Medulla oblongata (tissue), 1 donor: ENCODE measurements at regions not wholly inside any gene's neighbourhood (a gene's known extent, or its start where the extent isn't known, plus 50 kb on each side); places are given as distances from the start of the nearest gene placed in this dataset.

ENCODE experiments used
- DNase-seq: peaks from one replicate; pipeline ENCODE4 v3.0.0-alpha.2; 2015; ENCODE audit errors: extremely low spot score

DNA sequence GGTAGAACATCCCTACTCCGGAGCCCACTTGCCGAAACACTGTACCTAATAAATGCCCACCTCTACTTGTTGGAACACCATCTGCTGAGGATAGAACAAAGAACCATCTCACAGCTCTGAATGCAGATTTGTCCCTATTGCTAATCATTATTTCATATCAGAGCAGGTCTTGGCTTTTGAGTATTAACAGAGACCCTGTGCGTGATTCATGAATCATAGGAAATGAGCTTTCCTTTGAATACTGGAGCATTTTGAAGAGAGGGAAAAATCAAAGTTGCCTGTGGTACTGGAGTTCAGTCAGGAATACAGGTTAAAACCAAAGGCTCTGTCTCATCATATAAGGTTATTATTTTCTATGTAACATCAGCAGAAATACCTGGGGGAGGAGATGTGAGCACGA, 1132.3 kb downstream of the XPNPEP1 start:
- DNase-seq = no peak

DNA sequence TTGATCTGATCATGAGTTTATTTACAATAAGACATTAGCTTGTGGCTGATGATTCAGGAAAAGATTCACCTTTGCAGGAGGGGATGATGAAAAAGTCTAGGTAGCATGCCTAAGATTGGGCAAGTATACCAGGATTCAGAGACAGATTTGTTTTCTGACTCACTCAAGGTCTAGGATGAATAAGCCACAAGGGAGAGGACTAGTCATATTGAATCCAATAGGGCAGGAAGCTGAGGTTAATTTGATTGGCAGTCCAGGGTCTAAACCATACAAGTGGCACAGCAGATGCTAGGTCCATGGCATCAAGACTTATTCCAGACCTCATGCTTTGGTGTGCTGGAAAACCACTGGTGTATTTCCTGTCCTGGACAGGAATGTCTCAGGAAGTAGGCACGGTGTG, 1133.4 kb downstream of the XPNPEP1 start:
- no peak for DNase-seq

DNA sequence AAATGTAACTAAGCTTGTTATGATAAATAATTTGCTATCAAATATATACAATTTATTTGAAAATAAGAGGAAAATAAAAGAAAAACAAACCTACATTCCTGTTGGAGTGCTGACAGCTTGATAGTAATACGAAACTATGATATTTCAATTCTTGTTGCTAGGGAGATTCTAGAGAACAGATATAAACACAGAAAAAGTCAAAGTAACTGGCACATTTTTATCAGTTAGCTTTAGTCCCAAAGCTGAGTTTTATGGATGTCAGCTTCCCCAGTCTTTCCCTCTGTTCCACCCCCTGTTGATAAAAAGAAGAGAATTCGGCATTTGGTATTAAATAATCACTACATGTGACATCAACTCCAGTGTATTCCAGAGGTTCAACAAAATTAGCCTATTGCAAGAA, 1134.0 kb downstream of the XPNPEP1 start:
- no peak for DNase-seq

DNA sequence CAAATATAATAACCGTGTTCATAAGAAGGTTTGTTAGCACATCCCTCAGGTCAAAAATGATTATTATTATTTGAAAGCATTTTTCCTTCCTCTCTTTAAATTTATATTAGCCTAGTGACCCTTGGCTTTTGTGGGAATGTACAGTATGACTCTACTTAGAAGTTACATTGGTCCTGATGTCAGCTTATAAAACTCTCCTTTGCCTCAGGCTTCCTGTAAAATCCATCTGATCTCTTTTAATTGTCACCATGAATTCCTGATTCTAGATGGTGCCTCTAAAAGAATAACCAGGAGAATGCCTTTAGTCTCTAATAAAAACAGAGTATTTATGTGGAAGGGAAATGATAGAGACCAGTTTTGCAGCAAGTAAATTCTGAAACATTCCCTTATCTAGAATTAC, 1134.4 kb downstream of the XPNPEP1 start:
- no peak for DNase-seq

DNA sequence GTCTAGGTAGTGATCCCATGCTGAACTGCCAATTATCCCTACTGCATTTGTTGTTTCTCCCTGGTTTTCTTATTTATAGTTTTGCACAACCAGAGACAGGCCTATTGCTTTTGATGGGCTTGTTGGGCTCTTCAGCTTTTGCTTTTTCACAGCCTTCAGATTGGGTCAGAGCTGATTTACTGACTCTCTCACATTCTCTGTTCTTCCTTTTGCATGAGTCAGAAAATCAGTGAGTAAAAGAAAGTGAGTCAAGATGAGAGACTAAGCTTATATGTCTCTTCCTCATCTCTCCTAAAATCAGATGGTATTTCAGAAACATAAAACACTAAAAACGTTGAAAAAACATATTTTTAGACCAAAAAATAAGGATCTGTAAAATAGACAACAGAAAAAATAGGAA, 1135.4 kb downstream of the XPNPEP1 start:
- DNase-seq = no peak

DNA sequence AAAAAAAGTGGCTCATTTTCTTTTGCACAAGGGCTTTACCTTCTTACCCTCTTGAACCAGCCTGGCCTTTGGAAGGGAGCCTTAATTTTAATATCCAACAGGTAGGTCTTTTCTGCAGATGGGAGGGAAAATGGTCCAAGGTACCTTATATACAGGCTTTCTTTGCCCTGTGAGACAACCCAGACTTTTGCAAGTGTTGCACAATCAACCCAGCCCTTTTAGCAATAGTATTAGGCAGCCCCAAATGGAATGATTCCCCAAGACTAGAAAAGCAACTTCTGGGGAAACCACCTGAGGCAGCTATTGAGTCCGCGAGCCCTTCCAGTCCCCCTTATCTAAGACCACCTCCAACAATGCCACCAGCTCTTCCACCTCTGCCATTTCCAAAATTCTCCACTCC, 1138.3 kb downstream of the XPNPEP1 start:
- DNase-seq = no peak

DNA sequence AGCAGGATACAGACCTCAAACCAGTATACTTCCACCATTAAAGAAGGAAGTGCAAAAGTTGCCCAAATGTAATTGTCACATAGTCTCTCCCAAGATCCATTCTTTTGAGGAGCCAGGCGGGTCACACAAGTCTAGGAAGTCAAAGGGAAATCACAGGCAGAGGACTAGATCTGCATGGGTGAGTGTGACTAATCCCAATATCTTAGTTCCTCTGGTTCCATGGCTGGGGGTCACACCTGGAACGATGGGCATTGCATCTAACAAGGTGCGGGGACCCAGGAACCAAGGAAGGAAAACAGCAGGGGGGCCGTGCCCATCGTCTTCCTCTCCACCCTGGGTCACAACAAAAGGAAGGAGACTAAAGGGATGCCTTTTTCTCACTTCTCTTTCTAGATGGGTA, 1138.8 kb downstream of the XPNPEP1 start:
- no peak for DNase-seq

DNA sequence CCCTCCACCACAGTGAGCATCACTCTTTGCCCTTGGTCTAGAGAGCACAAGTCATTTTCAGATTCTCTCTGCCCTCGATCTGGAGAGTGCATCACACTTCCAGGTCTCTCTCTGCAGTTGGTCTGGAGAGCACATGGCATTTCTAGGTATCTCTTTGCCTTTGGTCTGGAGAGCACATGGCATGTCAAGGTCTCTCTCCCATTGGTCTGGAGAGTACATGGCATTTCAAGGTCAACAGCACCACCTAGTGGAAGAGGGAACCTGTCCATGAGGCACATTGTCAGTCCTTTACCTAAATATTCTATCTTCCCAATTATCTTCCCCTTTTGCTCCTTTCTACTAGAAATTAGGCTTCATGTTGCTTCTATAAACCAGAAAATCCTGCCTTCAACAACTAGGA, 1139.4 kb downstream of the XPNPEP1 start:
- DNase-seq = peak; percentile 33

DNA sequence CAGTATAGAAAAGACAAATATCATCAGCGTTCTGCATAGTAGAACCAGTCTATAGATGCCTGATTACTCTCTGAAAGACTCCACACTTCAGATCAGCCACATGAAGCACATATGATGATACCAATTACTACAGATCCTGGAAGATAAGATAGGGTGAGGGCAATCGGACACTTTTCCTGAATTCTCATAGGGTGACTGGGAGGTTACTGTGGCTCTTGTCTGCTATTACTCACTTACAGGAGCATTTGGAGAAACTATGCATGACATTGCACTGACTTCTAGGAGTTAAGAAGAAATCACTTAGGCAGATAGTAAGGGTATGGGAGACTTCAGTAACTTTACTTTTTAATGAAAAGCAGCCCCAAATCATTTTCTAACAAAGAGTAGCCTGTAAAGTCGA, 1140.9 kb downstream of the XPNPEP1 start:
- DNase-seq = no peak

DNA sequence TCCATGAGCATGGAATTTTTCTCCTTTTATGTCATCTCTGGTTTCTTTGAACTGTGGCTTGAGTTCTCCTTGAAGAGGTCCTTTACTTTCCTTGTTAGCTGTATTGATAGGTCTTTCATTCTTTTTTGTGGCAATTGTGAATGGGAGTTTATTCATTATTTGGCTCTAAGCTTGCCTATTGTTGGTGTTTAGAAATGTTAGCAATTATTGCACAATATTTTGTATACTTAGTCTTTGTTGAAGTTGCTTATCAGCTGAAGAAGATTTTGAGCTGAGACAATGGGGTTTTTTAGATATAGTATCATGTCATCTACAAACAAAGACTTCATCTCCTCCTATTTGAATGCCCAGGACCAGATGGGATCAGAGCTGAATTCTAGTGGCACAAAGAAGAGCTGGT, 1143.8 kb downstream of the XPNPEP1 start:
- DNase-seq = no peak

DNA sequence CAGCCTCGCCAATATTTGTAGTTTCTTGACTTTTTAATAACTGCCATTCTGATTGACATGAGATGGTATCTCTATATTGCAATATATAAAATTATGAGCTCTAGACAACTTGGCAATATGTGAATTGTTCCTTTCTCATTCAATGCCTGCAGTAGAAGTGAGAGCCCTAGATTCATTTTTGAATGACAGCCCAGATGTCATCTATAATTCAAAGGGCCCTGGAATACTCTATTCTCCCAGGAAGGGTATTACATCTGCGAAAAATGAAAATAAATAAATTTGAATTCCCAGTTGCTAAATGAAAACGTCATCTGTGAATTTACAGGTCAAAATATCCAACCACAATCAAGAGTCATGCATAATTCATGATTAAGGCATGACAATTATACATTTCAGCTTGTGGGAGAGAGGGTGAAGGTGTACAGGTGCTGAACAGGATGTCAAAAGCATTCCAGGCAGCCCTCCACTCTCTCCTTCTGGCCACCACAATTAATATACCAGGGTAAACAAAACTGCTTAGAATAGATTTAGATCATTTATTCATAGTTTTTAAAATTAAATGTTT, 1147.3 kb downstream of the XPNPEP1 start:
- no peak for DNase-seq

DNA sequence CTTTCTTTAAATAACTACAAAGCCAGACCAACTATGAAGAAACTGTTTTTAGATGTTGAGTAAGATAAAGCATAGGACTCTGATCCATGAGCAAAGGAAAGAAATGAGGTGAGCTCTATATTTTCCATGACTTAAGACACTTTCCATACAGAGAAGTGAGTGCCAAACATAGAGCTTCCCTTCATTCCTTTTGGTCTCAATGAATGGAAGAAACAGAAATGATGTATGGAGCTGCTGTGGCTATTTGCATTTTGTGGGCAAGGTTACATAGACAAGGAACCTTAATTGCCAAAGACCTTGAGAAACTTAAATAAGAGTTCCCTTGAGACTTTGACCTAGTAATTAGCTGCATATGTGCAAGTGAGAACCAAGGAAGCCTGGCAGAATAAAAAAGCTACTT, 1152.2 kb downstream of the XPNPEP1 start:
- DNase-seq = no peak

DNA sequence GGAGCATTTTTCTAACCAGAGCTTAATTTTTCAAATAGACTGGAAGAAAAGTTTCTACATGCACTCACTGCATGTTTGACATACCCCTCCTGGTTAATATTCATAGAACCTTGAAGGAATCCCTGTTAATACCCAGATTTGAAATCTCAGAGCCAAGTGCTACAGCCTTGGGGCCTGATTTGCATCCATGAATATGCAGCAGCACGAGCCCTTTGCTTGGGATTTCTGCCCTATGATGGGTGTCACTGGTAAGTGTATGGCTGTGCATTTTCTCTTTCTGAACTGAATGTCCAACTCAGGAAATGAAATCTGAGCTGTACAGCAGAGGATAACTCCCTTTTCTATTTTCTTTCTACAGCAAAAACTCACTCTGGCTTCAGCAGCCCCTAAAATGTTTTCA, 1157.5 kb downstream of the XPNPEP1 start:
- no peak for DNase-seq

DNA sequence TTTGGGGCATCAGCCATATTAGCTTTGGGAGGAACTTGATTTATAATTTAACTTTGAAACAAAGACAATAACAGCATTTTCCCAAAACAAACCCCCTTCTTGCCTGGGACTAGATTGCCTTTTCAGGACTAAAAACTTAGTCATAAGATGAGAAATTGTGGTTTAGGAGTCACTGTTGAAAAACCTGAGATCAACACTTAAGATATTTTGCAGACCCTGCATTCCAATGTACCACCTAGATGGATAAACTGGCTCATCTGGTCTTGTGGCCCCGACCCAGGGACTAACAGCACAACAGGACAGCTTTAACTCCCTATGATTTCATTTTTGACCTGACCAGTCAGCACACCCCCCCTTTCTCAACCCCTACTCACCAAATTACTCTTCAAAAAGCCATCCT, 1165.4 kb downstream of the XPNPEP1 start:
- DNase-seq = no peak

DNA sequence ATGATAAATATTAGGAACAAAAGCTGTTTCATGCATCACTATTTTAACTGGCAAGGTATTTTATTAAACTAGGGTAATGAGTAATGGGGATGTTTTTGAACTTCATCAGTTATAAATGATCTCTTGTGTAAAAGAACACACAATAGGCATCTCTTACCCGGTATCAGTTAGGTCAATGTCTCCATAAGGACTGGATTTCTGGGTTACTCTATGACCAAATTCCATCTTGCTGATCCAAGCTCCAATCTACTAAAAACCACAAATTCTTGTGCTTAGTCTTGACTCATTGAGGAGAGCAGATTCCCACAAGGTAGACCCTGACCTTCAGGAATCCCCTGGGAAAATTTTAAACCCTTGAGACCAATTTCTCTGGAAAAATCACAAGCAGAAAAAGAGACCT, 1167.7 kb downstream of the XPNPEP1 start:
- DNase-seq = no peak

DNA sequence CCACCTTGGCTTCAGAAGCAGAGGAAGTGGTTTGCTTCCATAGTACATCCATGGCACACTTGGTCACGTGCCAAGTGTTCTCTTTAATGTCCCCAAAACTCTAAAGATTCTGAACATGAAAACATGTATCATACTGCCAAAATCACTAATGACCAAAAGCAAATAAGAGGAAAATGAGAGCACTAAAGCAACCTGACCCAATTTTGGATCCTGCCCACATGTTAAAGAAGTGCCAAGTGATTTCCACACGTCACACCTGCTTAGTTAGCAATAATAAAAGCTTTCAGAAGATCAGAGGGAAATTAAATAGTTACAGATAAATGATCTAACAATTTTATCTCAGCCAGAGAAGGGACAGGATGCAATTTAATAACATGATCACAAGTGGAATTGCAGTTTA, 1170.0 kb downstream of the XPNPEP1 start:
- DNase-seq = no peak

DNA sequence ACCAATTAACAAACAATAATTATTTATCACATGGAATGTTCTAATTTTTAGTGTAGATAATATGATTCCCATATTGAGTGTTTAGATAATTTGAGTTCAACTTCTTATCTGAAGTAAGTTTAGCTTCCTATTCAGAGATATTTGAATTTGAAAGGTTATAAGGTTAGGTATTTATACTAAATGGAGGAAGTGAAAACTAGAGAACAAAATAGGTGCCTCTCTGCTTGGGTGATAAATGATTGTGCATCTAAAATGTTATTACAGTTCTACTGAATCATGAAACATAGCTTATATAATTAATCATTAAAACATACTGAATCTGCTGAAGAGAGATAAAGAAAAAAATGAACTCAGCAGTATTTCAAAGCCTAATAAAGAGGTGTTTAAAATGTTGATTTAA, 1174.3 kb downstream of the XPNPEP1 start:
- no peak for DNase-seq

DNA sequence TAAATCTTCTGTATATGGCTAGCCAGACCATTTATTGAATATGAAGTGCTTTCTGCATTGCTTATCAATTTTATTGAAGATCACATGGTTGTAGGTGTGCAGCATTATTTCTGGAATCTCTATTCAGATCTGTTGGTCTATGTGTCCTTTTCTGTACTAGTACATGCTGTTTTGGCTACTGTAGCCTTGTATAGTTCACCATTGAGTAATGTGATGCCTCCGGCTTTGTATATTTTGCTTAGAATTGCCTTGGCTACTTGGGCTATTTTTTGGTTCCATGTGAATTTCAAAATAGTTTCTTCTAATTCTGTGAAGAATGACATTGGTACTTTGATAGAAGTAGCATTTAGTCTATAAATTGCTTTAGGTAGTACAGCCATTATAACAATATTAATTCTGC, 1187.2 kb downstream of the XPNPEP1 start:
- DNase-seq = no peak

DNA sequence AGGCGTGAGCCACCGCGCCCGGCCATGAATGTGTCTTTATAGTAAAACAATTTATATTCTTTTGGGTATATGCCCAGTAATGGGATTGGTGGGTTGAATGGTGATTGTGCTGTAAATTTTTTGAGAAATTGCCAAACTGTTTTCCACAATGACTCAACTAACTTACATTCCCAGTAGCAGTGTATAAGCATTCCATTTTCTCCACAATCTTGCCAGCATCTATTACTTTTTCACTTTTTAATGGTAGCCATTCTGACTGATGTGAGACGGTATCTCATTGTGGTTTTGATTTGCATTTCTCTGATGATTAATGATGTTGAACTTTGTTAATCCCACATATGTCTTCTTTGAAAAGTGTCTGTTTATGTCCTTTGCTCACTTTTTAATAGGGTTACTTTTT, 1187.9 kb downstream of the XPNPEP1 start:
- no peak for DNase-seq

DNA sequence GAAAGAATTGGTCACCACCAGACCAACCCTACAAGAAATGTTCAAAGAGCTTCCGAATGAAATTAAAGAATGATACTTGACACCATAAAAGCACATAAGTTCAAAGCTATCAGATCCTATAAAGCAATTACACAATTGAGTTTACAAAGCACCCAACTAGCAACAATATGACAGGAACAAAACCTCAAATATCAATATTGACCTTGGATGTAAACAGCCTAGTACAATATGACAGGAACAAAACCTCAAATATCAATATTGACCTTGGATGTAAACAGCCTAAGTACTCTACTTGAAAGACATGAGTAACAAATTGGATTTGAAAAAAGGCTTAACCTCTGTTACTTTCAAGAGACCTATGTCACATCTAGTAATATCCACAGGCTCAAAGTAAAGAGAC, 1201.4 kb downstream of the XPNPEP1 start:
- no peak for DNase-seq

DNA sequence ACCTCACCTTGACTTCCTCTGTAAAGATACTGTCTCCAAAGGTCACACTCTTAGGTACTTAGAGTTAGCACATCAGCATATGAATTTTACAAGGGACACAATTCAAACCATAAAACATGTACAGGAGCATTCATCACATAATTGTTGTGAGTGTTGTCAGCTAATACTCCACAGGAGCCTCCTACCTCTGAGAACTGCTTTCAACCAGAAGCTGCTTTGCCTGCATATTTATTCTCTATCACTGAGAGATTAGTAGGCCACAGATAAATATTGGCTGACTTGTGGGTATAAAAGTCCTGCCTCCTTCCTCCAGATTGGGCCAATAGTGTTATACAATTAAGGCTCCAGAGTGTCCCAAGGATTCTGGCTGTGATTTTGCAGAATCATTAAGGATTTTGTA, 1207.0 kb downstream of the XPNPEP1 start:
- DNase-seq = no peak

DNA sequence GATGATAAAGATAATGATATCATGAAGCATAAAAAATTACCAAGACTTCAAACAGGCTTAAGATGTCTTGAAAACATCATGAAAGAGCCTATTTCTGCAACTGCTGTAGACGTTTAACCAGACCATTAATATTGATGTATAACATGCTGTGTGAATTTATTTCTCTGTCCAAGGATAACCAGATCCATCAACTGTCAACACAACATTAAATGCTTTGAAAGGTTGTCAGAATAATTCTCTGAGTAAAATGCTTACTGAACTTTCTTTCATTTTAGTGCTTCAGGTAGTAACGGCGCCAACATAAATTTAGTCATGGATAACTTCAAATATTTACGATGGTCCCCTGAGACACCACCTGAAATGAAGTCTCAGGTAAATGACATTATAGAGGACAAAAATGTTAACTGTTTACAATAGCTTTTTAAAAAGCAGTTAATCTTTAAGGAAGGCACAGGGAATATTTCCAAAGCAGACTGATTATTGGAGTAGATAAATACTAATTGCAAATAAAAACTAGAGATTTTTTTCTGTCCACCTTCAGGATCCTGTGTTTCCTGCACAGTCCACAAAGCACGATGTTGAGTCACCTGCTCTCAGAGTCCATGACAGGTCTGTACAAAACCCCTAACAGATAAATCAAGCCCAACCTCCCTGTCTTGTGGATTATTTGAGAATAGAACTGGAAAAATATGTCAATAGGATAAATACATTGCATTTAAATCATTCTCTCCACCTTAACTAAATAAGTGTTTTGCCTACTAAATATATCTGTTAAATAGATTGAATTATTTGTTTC, 1213.2 kb downstream of the XPNPEP1 start:
- no peak for DNase-seq

DNA sequence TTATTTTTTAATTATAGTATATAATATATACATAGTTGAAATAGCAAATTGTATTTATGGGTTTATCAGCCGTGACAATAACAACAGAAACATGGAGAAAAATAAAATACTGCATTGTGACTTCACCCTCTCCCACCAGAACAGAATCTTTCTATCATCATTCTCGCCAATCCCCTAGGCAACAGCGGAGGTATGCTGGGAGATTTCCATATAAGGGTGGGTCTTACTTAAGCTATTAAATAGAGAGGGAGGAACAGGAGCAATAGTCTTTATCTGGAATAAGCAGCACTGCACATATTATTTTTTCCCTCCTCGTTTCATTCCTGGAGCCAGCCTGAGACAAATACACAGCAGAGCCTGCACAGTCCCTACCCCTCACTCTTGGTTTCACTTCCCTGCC, 1214.9 kb downstream of the XPNPEP1 start:
- no peak for DNase-seq
